Posterior vena cava (tissue), 2 donors: ENCODE measurements at regions not wholly inside any gene's neighbourhood (a gene's known extent, or its start where the extent isn't known, plus 50 kb on each side); places are given as distances from the start of the nearest gene placed in this dataset.

Source experiments
- DNase-seq: peaks from one replicate; pipeline ENCODE4 v3.0.0-alpha.2; 2020; ENCODE audit warnings: low spot score
- intact Hi-C, 2 donors: fragments of 100-400 bp; cut with DNase I; formaldehyde crosslinking; loops; one replicate each; pipeline versions ENCODE4 v1.14.1 to v1.14.2; 2022 to 2023
- donor health status: DM: yes; HTN: yes; CAD: no.
- donor health status: DM: yes; HTN: yes; CAD: no.

GRCh38 chr5:125700380-125700861 lies 722.8 kb upstream of the GRAMD2B start:
- intact Hi-C loops = loop anchor here in 1 of 2 donors (5.0 kb wide), 1 partner anchor 1473 kb away; no protein-coding TSS in a partner anchor
- no peak for DNase-seq

- DNase-seq = no peak
- intact Hi-C loops = loop anchor here in 1 of 2 donors (5.0 kb wide), 1 partner anchor 1476 kb away; no protein-coding TSS in a partner anchor
Observed at GRCh38 chr5:125703616-125704015, 719.6 kb upstream of the GRAMD2B start.

GRCh38 chr5:125704888-125705287 lies 718.3 kb upstream of the GRAMD2B start:
- DNase-seq = no peak
- intact Hi-C loops = loop anchor here in 1 of 2 donors (5.0 kb wide), 1 partner anchor 1478 kb away; no protein-coding TSS in a partner anchor

- DNase-seq = no peak
- intact Hi-C loops = no loop called here
Observed at GRCh38 chr5:125708583-125708982, 714.6 kb upstream of the GRAMD2B start.

- intact Hi-C loops = no loop called here
- DNase-seq = no peak
Observed at GRCh38 chr5:125710745-125711144, 712.5 kb upstream of the GRAMD2B start.

DNA sequence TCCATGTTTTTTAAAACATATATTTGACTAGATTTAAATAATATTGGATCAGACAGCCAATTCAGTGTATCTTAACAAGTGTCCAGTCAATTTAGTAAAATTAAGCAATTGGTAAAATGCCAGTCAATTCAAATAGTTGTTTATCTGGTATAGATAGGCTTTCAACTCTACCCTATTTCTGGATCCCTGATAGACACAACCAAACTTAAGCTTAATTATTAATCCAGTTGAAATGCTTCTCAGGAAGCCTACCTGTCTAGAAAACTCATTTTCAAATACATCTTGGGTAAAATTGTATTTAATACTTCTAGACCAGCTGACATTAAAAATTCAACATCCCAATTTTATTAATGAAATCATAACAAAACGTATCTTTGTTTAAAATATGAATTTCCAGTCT lies 710.8 kb upstream of the GRAMD2B start:
- intact Hi-C loops = no loop called here
- no peak for DNase-seq

DNA sequence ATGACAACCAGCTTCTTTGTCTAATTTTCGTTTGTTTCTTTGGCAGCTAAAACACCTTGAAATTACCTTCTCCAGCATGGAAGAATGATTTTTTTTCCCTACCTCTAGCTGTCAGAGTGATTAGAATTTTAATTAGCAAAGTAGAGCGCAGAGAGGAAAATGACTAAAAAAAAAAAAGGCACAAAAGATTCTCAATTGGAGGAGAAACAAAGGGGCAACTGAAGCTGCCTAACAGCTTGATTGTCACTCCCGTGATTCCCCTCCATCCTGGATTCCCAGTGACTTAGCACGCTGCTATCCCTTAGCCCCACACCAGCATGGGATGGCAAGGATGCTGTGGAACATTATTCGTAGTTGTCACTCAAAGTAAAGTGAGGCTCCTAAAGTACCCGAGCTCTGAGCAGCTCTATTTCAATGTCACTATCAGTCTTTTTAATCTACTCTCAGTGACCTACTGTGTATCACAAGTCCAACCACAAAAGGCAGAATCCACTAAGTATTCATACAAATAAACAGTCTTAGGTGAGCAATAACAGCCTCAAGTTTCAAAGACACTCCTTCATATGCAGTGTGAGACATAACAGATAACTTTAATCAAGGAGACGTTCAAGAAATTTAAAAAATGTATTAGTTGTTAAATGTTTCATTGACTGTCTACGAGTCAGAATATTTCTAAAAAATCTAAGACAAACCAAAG lies 710.0 kb upstream of the GRAMD2B start:
- intact Hi-C loops = no loop called here
- no peak for DNase-seq

GRCh38 chr5:125715216-125715615 lies 708.0 kb upstream of the GRAMD2B start:
- intact Hi-C loops = no loop called here
- no peak for DNase-seq

- intact Hi-C loops = no loop called here
- no peak for DNase-seq
Observed at GRCh38 chr5:125717209-125717608, 706.0 kb upstream of the GRAMD2B start.

GRCh38 chr5:125719681-125720347 lies 703.4 kb upstream of the GRAMD2B start:
- no peak for DNase-seq
- intact Hi-C loops = no loop called here

DNA sequence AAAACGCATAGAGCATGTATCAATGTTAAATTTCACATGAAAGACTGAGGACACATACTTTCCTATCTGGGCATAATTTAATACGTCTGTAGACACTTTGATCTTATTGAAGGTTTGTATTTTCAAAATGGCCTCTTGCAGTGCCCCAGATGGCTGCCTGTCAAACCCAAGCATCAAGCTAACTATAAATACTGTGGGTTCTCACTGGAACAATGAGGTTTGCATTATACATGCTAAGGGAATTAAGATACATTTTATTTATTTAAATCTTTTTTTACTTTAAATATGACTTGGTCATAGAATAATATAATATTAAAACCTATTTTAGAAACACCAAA lies 702.9 kb upstream of the GRAMD2B start:
- no peak for DNase-seq
- intact Hi-C loops = no loop called here

DNA sequence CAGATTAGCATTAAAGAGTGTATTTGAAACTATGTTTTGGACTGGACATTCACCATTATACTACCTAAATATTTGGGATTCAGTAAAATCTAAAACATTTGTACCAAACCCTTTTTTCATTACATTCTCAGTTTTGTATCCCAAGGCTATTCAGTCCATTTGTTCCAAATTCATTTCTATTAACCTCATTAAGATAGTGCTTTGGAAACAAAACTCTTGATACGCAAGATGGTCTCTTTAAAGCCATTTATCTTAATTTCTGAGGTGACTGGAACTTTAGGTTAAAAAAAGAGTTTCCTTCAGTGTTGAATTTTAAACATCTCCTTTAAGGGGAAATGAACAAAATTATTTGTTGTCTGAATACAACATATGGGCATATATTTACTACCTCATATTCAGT lies 702.5 kb upstream of the GRAMD2B start:
- intact Hi-C loops = no loop called here
- DNase-seq = no peak

DNA sequence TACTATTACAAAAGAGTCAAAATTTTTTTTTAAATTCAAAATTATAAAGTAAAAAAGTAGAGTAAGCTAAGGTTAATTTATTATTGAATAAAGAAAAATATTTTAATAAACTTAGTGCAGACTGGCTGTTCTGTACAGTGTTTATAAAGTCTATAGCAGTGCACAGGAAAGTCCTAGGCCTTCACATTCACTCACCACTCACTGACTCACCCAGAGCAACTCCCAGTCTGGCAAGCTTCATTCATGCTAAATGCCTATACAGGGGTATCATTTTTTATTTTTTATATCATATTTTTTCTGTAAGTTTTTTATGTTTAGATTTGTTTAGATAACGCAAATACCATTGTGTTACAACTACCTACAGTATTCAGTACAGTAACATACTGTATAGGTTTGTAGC lies 700.7 kb upstream of the GRAMD2B start:
- DNase-seq = no peak
- intact Hi-C loops = no loop called here

GRCh38 chr5:125725691-125726090 lies 697.5 kb upstream of the GRAMD2B start:
- DNase-seq = no peak
- intact Hi-C loops = no loop called here

GRCh38 chr5:125743939-125744338 lies 679.3 kb upstream of the GRAMD2B start:
- DNase-seq = no peak
- intact Hi-C loops = no loop called here

DNA sequence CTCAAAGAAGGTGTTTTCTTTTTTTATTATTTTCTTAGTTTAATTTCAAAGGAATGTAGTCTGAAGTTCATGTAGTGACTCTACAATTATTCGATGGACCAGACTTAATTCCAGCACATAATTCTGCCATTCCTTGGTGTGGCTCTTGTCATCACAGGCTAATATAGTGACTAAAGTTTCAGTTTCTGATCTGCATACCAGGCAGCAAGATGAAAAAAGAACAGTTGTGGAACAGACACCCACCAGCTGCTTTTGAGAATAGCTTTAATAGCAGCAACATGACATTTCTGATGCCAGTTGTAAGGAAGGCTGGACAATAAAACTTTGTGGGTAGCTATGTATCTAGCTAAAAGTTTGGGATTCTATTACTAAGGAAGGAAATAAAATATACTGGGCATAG lies 676.3 kb upstream of the GRAMD2B start:
- intact Hi-C loops = no loop called here
- no peak for DNase-seq

DNA sequence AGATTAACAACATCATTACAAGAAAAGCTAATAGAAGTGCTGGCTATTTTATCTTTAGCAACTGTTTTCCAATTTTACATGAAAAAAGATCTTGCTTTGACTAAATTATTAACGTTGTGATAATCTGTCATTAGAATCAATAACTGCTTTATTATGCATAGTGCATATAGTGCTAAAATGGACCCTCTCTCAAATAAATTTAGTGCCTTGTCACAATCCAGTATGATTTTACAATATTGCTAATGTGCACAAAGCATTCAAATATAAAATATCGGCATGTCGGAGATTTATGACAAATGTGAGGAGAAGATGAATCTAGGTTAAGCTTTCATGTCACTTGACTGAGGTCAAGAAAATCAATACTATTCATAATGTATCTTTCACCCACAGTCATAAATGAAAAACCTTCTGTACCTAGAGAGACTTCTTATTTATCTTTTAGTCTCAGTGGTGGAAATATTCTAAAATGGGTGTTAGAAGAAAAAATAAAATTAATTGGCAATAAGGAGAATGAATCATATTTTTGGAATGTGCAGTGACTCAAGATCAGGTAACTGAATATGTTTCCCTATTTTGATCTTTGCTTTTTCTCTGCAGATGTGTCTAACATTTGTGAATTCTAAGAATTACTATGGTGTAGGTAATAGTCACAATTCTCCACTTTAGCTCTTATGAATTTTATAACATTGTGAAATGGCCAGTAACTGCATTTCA lies 672.9 kb upstream of the GRAMD2B start:
- intact Hi-C loops = no loop called here
- DNase-seq = no peak

- no peak for DNase-seq
- intact Hi-C loops = no loop called here
Observed at GRCh38 chr5:125750861-125751186, 672.4 kb upstream of the GRAMD2B start.

- intact Hi-C loops = no loop called here
- DNase-seq = no peak
Observed at GRCh38 chr5:125756456-125756855, 666.8 kb upstream of the GRAMD2B start.

- DNase-seq = no peak
Observed at GRCh38 chr5:125766706-125767105, 656.5 kb upstream of the GRAMD2B start.

GRCh38 chr5:125775896-125776295 lies 647.3 kb upstream of the GRAMD2B start:
- no peak for DNase-seq
- intact Hi-C loops = no loop called here

More at GRCh38 chr5:125766706-125767105, 656.5 kb upstream of the GRAMD2B start:
- intact Hi-C loops = no loop called here
